Fibroblast of mammary gland (primary cell): ENCODE measurements at regions not wholly inside any gene's neighbourhood (a gene's known extent, or its start where the extent isn't known, plus 50 kb on each side); places are given as distances from the start of the nearest gene placed in this dataset.

ENCODE experiments used
- DNase-seq: peaks from one replicate; pipeline ENCODE4 v3.0.0-alpha.2; 2010; ENCODE audit warnings: low read depth
- H3K4me3 ChIP-seq: 2 replicates; pipeline ENCODE4 v1.5.1; 2011; ENCODE audit warnings: low read depth, mild to moderate bottlenecking, low read length, moderate library complexity; ENCODE audit not compliant: control insufficient read depth
- CTCF ChIP-seq: conservative IDR thresholded peaks from 2 replicates; pipeline ENCODE4 v1.5.1; 2011; ENCODE audit warnings: low read depth, low read length, inconsistent platforms; ENCODE audit not compliant: control insufficient read depth, insufficient read depth

GRCh38 chr21:38956521-38956855 is 150.8 kb downstream of the ETS2 start:
- TF ChIP-seq CTCF, result no peak
- no peak for DNase-seq
- H3K4me3 ChIP-seq, result no peak overlapping the region

- DNase-seq, result no peak
- no peak overlapping the region for H3K4me3 ChIP-seq
- no peak for TF ChIP-seq CTCF
Measured at GRCh38 chr21:38956007-38956406, 150.3 kb downstream of the ETS2 start.

GRCh38 chr21:38955495-38955894 is 149.8 kb downstream of the ETS2 start:
- TF ChIP-seq CTCF, result no peak
- no peak overlapping the region for H3K4me3 ChIP-seq
- DNase-seq, result peak; percentile 86

DNA sequence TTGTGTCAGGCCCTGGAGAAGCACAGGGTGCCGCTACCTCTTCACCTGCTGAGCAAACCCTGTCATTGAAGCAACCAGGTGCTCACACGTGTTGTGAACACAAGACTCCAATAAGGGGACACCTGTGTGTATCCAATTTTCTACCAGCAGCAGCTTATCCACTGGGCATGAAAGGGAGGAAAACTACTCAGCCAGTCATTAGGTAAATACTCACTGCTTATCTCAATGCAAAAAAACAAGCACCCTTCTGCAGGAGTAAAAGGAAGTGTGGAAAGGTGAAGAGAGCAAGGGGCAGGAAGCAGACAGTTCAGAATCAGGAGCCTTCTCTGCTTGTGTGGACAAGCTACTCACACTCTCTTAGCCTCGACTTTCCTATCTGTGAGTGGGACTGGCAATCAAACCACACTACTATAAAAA is 148.9 kb downstream of the ETS2 start:
- no peak for DNase-seq
- TF ChIP-seq CTCF, result no peak
- H3K4me3 ChIP-seq, result no peak overlapping the region

GRCh38 chr21:38953516-38953915 is 147.8 kb downstream of the ETS2 start:
- H3K4me3 ChIP-seq, result no peak overlapping the region
- no peak for TF ChIP-seq CTCF
- no peak for DNase-seq

- no peak for DNase-seq
- no peak for TF ChIP-seq CTCF
- no peak overlapping the region for H3K4me3 ChIP-seq
Measured at GRCh38 chr21:38952890-38953289, 147.2 kb downstream of the ETS2 start.

DNA sequence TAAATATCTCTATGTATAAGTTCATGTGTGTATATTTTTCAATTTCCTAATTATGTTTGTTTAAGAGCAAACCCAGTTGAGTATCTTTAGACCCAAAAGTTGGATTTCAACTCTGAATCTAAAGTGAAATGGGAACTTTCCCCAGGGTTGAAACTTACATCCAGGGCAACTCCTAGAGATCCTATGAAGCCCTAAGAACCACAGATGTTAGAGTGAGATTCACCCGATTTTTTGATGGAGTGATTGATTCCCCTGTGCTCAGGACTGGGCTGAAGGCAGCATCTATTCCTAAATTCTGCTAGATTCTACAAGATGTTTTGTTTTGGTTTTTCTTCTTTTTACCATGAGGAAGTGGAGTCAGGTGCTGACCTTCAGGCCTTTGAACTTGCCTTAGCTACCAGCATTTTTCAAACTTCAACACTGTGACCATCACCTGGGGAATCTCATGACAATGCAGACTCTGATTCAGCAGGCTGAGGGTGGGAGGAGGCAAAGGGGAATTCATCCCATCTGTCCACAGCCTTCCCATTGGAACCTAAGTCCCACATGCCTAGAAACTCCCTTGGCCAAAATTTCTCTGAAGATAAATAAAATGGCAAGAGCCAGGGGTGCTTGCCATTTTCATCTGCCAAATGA is 145.5 kb downstream of the ETS2 start:
- DNase-seq, result no peak
- H3K4me3 ChIP-seq, result no peak overlapping the region
- TF ChIP-seq CTCF, result no peak
